IMR-90 (cell line): ENCODE measurements at regions not wholly inside any gene's neighbourhood (a gene's known extent, or its start where the extent isn't known, plus 50 kb on each side); places are given as distances from the start of the nearest gene placed in this dataset.

Experiments
- ATAC-seq: fragments of 200-7000 bp; cut with Tn5 transposase; 2 replicates; pipeline ENCODE4 v1.9.1; 2020; ENCODE audit warnings: low read depth, mild to moderate bottlenecking, moderate library complexity
- BruUV-seq: library from RNA; stranded (reverse); fragments of 400-500 nt; replicated peaks from 2 replicates; lab custom pipeline; 2021; lab: Mats Ljungman, UMichigan
- CTCF ChIA-PET: fragments of 300-600 bp; formaldehyde crosslinking; extraction: SDS; loops from one replicate; lab custom pipeline; 2021; ENCODE audit warnings: antibody characterized with exemption; lab: Yijun Ruan, JAX
- POLR2A ChIA-PET: fragments of 300-600 bp; sonication (Branson Sonifier 250); formaldehyde crosslinking; loops from one replicate; lab custom pipeline; 2022; ENCODE audit warnings: antibody characterized with exemption; ENCODE audit not compliant: unreplicated experiment; lab: Charles Lee
- DNase-seq: peaks from one replicate; pipeline ENCODE4 v3.0.0; 2013
- H2AFZ ChIP-seq: replicated peaks from 2 replicates; pipeline ENCODE3; 2013; ENCODE audit warnings: low read length, mild to moderate bottlenecking; ENCODE audit not compliant: poor library complexity
- H2AK5ac ChIP-seq: 2 replicates; pipeline ENCODE4 v1.6.1; 2013; ENCODE audit warnings: low read depth, low read length, inconsistent platforms
- H2AK9ac ChIP-seq: replicated peaks from 2 replicates; pipeline ENCODE3; 2013; ENCODE audit warnings: mild to moderate bottlenecking, low read depth, low read length, moderate library complexity; ENCODE audit not compliant: poor library complexity
- H2BK120ac ChIP-seq: 2 replicates; pipeline ENCODE4 v1.6.1; 2013; ENCODE audit warnings: low read depth, low read length, inconsistent platforms
- H2BK15ac ChIP-seq: 3 replicates; pipeline ENCODE4 v1.6.1; 2013; ENCODE audit warnings: low read depth, low read length, inconsistent platforms
- H2BK20ac ChIP-seq: 2 replicates; pipeline ENCODE4 v1.6.1; 2013; ENCODE audit warnings: low read depth, mild to moderate bottlenecking, inconsistent platforms, low read length, moderate library complexity
- H2BK5ac ChIP-seq: 2 replicates; pipeline ENCODE4 v1.6.1; 2013; ENCODE audit warnings: mild to moderate bottlenecking, low read depth, low read length, inconsistent platforms; ENCODE audit not compliant: poor library complexity, severe bottlenecking
- H3K14ac ChIP-seq: replicated peaks from 2 replicates; pipeline ENCODE4 v1.6.1; 2013; ENCODE audit warnings: low read depth, low read length, inconsistent platforms
- H3K18ac ChIP-seq: 2 replicates; pipeline ENCODE4 v1.6.1; 2013; ENCODE audit warnings: low read depth, low read length, control low read depth
- H3K23ac ChIP-seq: 2 replicates; pipeline ENCODE4 v1.6.1; 2013; ENCODE audit warnings: low read depth, low read length, inconsistent platforms
- H3K27ac ChIP-seq: 2 replicates; pipeline ENCODE4 v1.5.1; 2013; ENCODE audit warnings: mild to moderate bottlenecking, control low read depth, low read length; ENCODE audit not compliant: insufficient read depth
- H3K27me3 ChIP-seq: 2 replicates; pipeline ENCODE4 v1.6.1; 2013; ENCODE audit warnings: low read length; ENCODE audit not compliant: control insufficient read depth, insufficient read depth
- H3K36me3 ChIP-seq: 2 replicates; pipeline ENCODE4 v1.6.1; 2013; ENCODE audit warnings: low read length, mixed read lengths; ENCODE audit not compliant: control insufficient read depth, insufficient read depth
- H3K4ac ChIP-seq: 2 replicates; pipeline ENCODE4 v1.6.1; 2013; ENCODE audit warnings: low read depth, low read length, inconsistent platforms
- H3K4me1 ChIP-seq: 2 replicates; pipeline ENCODE4 v1.6.1; 2013; ENCODE audit warnings: low read length, mixed read lengths; ENCODE audit not compliant: control insufficient read depth, insufficient read depth
- H3K4me2 ChIP-seq: 2 replicates; pipeline ENCODE4 v1.6.1; 2013; ENCODE audit warnings: low read depth, mild to moderate bottlenecking, control low read depth, low read length, moderate library complexity
- H3K4me3 ChIP-seq: 2 replicates; pipeline ENCODE4 v1.5.1; 2013; ENCODE audit warnings: low read depth, mild to moderate bottlenecking, control low read depth, low read length, moderate library complexity; ENCODE audit not compliant: insufficient read depth
- H3K56ac ChIP-seq: 2 replicates; pipeline ENCODE4 v1.6.1; 2013; ENCODE audit warnings: low read length, inconsistent platforms; ENCODE audit not compliant: insufficient read depth; ENCODE audit errors: extremely low read depth
- H3K79me1 ChIP-seq, 2 experiments: 2 replicates each; pipeline ENCODE4 v1.6.1; 2013; ENCODE audit warnings: low read length in 2 of 2, inconsistent platforms in 1 of 2, low read depth in 1 of 2
- H3K9ac ChIP-seq: 2 replicates; pipeline ENCODE4 v1.6.1; 2013; ENCODE audit warnings: low read depth, low read length, control low read depth
- H3K9me1 ChIP-seq: 2 replicates; pipeline ENCODE4 v1.6.1; 2013; ENCODE audit warnings: low read length, inconsistent platforms; ENCODE audit not compliant: insufficient read depth
- H3K9me3 ChIP-seq: 2 replicates; pipeline ENCODE4 v1.6.1; 2013; ENCODE audit warnings: low read length; ENCODE audit not compliant: control insufficient read depth, insufficient read depth
- H4K20me1 ChIP-seq: 2 replicates; pipeline ENCODE4 v1.6.1; 2013; ENCODE audit warnings: low read length, inconsistent platforms; ENCODE audit not compliant: insufficient read depth
- H4K5ac ChIP-seq: 2 replicates; pipeline ENCODE4 v1.6.1; 2013; ENCODE audit warnings: mild to moderate bottlenecking, low read depth, low read length, control low read depth
- H4K8ac ChIP-seq, 2 experiments: 2 replicates each; pipeline ENCODE4 v1.6.1; 2013; ENCODE audit warnings: low read depth in 2 of 2, low read length in 2 of 2, control low read depth in 1 of 2, inconsistent platforms in 1 of 2
- H4K91ac ChIP-seq: 2 replicates; pipeline ENCODE4 v1.6.1; 2013; ENCODE audit warnings: low read depth, low read length, inconsistent platforms; ENCODE audit not compliant: insufficient read depth
- CHD1 ChIP-seq: IDR thresholded peaks from 2 replicates; pipeline ENCODE4 v1.6.1; 2012; ENCODE audit warnings: low read depth, low read length, improper control_type of control experiment
- MAFK ChIP-seq: IDR thresholded peaks from 2 replicates; pipeline ENCODE4 v1.6.1; 2012; ENCODE audit warnings: low read depth, low read length, improper control_type of control experiment
- dilution Hi-C: fragments of 300-500 bp; cut with HindIII; formaldehyde crosslinking; loops from one replicate; pipeline ENCODE4 v1.14.3; 2018; ENCODE audit warnings: low sequenced_read_pairs; ENCODE audit not compliant: unreplicated experiment
- in situ Hi-C: fragments of 300-500 bp; cut with MboI; formaldehyde crosslinking; loops from 3 replicates; pipeline ENCODE4 v1.14.3; 2019; ENCODE audit warnings: low sequenced_read_pairs, inconsistent platforms, mixed read lengths
- intact Hi-C: fragments of 100-400 bp; cut with micrococcal nuclease; formaldehyde crosslinking; loops from 2 replicates; pipeline ENCODE4 v1.10.0; 2022
- TF ChIP-seq, protein P1 (sequence below): fragments of 150-350 bp; IDR thresholded peaks from 2 replicates; pipeline ENCODE4 v1.6.1; 2016; ENCODE audit warnings: low read depth, mild to moderate bottlenecking, low read length, moderate library complexity, borderline replicate concordance

GRCh38 chr18:46239549-46239948 is 135.4 kb downstream of the HAUS1 start:
- peak overlapping the region; percentile 43 for H2BK5ac ChIP-seq
- CTCF ChIA-PET = interaction anchor here (1.7 kb wide), 1 partner anchor 42 kb away, joined by 5 read pairs; no protein-coding TSS in a partner anchor
- H3K4me1 ChIP-seq = peaks cover 3% of the 10 kb centered on the region
- no peak overlapping the region for H3K27ac ChIP-seq
- peaks cover 4% of the 10 kb centered on the region; the same call in 1 of the 2 replicates for H3K9me1 ChIP-seq
- TF ChIP-seq, protein P1, sequence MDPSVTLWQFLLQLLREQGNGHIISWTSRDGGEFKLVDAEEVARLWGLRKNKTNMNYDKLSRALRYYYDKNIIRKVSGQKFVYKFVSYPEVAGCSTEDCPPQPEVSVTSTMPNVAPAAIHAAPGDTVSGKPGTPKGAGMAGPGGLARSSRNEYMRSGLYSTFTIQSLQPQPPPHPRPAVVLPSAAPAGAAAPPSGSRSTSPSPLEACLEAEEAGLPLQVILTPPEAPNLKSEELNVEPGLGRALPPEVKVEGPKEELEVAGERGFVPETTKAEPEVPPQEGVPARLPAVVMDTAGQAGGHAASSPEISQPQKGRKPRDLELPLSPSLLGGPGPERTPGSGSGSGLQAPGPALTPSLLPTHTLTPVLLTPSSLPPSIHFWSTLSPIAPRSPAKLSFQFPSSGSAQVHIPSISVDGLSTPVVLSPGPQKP = no peak
- TF ChIP-seq CHD1 (no peak), MAFK (no peak)
- POLR2A ChIA-PET = interaction anchor here (0.6 kb wide), 1 partner anchor 19 kb away, joined by 3 read pairs; no protein-coding TSS in a partner anchor
- H3K14ac ChIP-seq = no peak overlapping the region
- H2AK5ac ChIP-seq = no peak overlapping the region
- H2AFZ ChIP-seq = no peak overlapping the region
- H2AK9ac ChIP-seq = no peak overlapping the region
- H3K23ac ChIP-seq = no peak overlapping the region
- H3K4me2 ChIP-seq = no peak overlapping the region
- H2BK120ac ChIP-seq = no peak overlapping the region
- intact Hi-C loops (no loop called here), in situ Hi-C loops (no loop called here), dilution Hi-C loops (no loop called here)
- no peak overlapping the region for H4K8ac ChIP-seq
- DNase-seq = no peak
- H3K4me3 ChIP-seq = no peak overlapping the region
- no peak overlapping the region for H4K5ac ChIP-seq
- no TSS peak for BruUV-seq
- peak; percentile 61; the same call in 1 of the 2 replicates for ATAC-seq
- H3K4ac ChIP-seq = no peak overlapping the region
- H3K56ac ChIP-seq = no peak overlapping the region
- no peaks in the 10 kb centered on the region for H3K9me3 ChIP-seq
- no peaks in the 10 kb centered on the region for H3K27me3 ChIP-seq
- H2BK20ac ChIP-seq = no peak overlapping the region
- peaks cover 11 to 50% of the 10 kb centered on the region in 2 experiments for H3K79me1 ChIP-seq
- no peak overlapping the region for H3K18ac ChIP-seq
- no peak overlapping the region for H4K91ac ChIP-seq
- no peak overlapping the region for H3K9ac ChIP-seq
- H4K20me1 ChIP-seq = no peaks in the 10 kb centered on the region; the same call in 1 of the 2 replicates
- H2BK15ac ChIP-seq = no peak overlapping the region
- H3K36me3 ChIP-seq = 0 out of 2 replicates have a peak, but pooled peaks cover 2% of the 10 kb centered on the region
